MM.1S (cell line): ENCODE measurements at regions not wholly inside any gene's neighbourhood (a gene's known extent, or its start where the extent isn't known, plus 50 kb on each side); places are given as distances from the start of the nearest gene placed in this dataset.

Experiments
- DNase-seq: peaks from one replicate; pipeline ENCODE4 v3.0.0-alpha.2; 2015
- H2AFZ ChIP-seq: fragments of 300-600 bp; sonication (generic); 2 replicates; pipeline ENCODE4 v1.6.0; 2016; ENCODE audit warnings: antibody characterized with exemption, low read length
- H3F3A ChIP-seq: fragments of 300-600 bp; sonication (generic); 2 replicates; pipeline ENCODE4 v1.6.1; 2016; ENCODE audit warnings: mild to moderate bottlenecking, antibody characterized with exemption, low read length, moderate library complexity, mixed read lengths; ENCODE audit not compliant: insufficient read depth
- H3K27ac ChIP-seq: fragments of 300-600 bp; sonication (generic); 2 replicates; pipeline ENCODE4 v1.5.1; 2016; ENCODE audit warnings: mild to moderate bottlenecking, low read length
- H3K27me3 ChIP-seq: fragments of 300-600 bp; sonication (generic); replicated peaks from 2 replicates; pipeline ENCODE4 v1.6.0; 2016; ENCODE audit warnings: low read length; ENCODE audit not compliant: insufficient read depth
- H3K36me3 ChIP-seq: fragments of 300-600 bp; sonication (generic); replicated peaks from 2 replicates; pipeline ENCODE4 v1.6.1; 2016; ENCODE audit warnings: mild to moderate bottlenecking, low read length, mixed read lengths; ENCODE audit not compliant: insufficient read depth
- H3K4me1 ChIP-seq: fragments of 300-600 bp; sonication (generic); 2 replicates; pipeline ENCODE4 v1.6.1; 2016; ENCODE audit warnings: low read length, mixed read lengths
- H3K4me2 ChIP-seq: fragments of 300-600 bp; sonication (generic); 2 replicates; pipeline ENCODE4 v1.6.0; 2016; ENCODE audit warnings: low read depth, low read length
- H3K4me3 ChIP-seq: fragments of 300-600 bp; sonication (generic); 2 replicates; pipeline ENCODE4 v1.5.1; 2016; ENCODE audit warnings: low read length, mixed read lengths
- H3K79me2 ChIP-seq: fragments of 300-600 bp; sonication (generic); 2 replicates; pipeline ENCODE4 v1.6.1; 2016; ENCODE audit warnings: mixed run types, low read length, mixed read lengths
- H3K9ac ChIP-seq: fragments of 300-600 bp; sonication (generic); 2 replicates; pipeline ENCODE4 v1.6.1; 2016; ENCODE audit warnings: low read length, mixed read lengths
- H3K9me2 ChIP-seq: fragments of 300-600 bp; sonication (generic); replicated peaks from 2 replicates; pipeline ENCODE4 v1.6.1; 2016; ENCODE audit warnings: mild to moderate bottlenecking, low read length, mixed read lengths; ENCODE audit not compliant: insufficient read depth
- H3K9me3 ChIP-seq: fragments of 300-600 bp; sonication (generic); replicated peaks from 2 replicates; pipeline ENCODE4 v1.6.1; 2016; ENCODE audit warnings: mild to moderate bottlenecking, low read length, mixed read lengths; ENCODE audit not compliant: insufficient read depth
- H4K20me1 ChIP-seq: fragments of 300-600 bp; sonication (generic); 2 replicates; pipeline ENCODE4 v1.6.1; 2016; ENCODE audit warnings: mild to moderate bottlenecking, low read length, moderate library complexity, mixed read lengths; ENCODE audit not compliant: insufficient read depth
- EZH2 ChIP-seq: fragments of 300-600 bp; sonication (generic); optimal IDR thresholded peaks from 2 replicates; pipeline ENCODE3; 2017; ENCODE audit warnings: low read depth, mild to moderate bottlenecking, antibody characterized with exemption, low read length, mixed read lengths
- EZH2phosphoT487 ChIP-seq: fragments of 300-600 bp; sonication (generic); IDR thresholded peaks from 2 replicates; pipeline ENCODE4 v1.6.1; 2018; ENCODE audit warnings: antibody characterized with exemption, low read length
- TF ChIP-seq, protein P1 (sequence below): fragments of 300-600 bp; sonication (generic); IDR thresholded peaks from 2 replicates; pipeline ENCODE4 v1.5.1; 2016; ENCODE audit warnings: antibody characterized with exemption, low read length, mixed read lengths

- H2AFZ ChIP-seq = no peak overlapping the region
Observed at GRCh38 chr4:132317923-132318322, 831.2 kb upstream of the PCDH10 start.

GRCh38 chr4:132328761-132329160, 820.3 kb upstream of the PCDH10 start:
- Histone ChIP-seq H3K9ac (no peak overlapping the region), H3K9me2 (no peaks in the 10 kb centered on the region), H3K4me3 (no peak overlapping the region), H3K9me3 (no peaks in the 10 kb centered on the region), H3K4me1 (peaks cover 16% of the 10 kb centered on the region), H3K79me2 (no peaks in the 10 kb centered on the region; the same call in 1 of the 2 replicates), H3K27ac (no peak overlapping the region), H3K4me2 (no peak overlapping the region), H3F3A (no peaks in the 10 kb centered on the region), H3K36me3 (no peaks in the 10 kb centered on the region), H2AFZ (no peak overlapping the region), H4K20me1 (no peaks in the 10 kb centered on the region), H3K27me3 (no peaks in the 10 kb centered on the region)
- DNase-seq = no peak
- TF ChIP-seq, protein P1, sequence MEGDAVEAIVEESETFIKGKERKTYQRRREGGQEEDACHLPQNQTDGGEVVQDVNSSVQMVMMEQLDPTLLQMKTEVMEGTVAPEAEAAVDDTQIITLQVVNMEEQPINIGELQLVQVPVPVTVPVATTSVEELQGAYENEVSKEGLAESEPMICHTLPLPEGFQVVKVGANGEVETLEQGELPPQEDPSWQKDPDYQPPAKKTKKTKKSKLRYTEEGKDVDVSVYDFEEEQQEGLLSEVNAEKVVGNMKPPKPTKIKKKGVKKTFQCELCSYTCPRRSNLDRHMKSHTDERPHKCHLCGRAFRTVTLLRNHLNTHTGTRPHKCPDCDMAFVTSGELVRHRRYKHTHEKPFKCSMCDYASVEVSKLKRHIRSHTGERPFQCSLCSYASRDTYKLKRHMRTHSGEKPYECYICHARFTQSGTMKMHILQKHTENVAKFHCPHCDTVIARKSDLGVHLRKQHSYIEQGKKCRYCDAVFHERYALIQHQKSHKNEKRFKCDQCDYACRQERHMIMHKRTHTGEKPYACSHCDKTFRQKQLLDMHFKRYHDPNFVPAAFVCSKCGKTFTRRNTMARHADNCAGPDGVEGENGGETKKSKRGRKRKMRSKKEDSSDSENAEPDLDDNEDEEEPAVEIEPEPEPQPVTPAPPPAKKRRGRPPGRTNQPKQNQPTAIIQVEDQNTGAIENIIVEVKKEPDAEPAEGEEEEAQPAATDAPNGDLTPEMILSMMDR = no peak
- TF ChIP-seq EZH2 (no peak), EZH2phosphoT487 (no peak)

More at GRCh38 chr4:132317923-132318322, 831.2 kb upstream of the PCDH10 start:
- Histone ChIP-seq H3K27ac (no peak overlapping the region), H3K36me3 (no peaks in the 10 kb centered on the region), H3F3A (no peaks in the 10 kb centered on the region), H3K9me2 (no peaks in the 10 kb centered on the region), H3K9me3 (no peaks in the 10 kb centered on the region), H3K4me2 (no peak overlapping the region), H3K4me3 (no peak overlapping the region), H4K20me1 (no peaks in the 10 kb centered on the region), H3K79me2 (no peaks in the 10 kb centered on the region), H3K4me1 (no peaks in the 10 kb centered on the region), H3K9ac (no peak overlapping the region), H3K27me3 (no peaks in the 10 kb centered on the region)
- TF ChIP-seq EZH2 (no peak), EZH2phosphoT487 (no peak)
- TF ChIP-seq, protein P1 = no peak
- DNase-seq = no peak

DNA sequence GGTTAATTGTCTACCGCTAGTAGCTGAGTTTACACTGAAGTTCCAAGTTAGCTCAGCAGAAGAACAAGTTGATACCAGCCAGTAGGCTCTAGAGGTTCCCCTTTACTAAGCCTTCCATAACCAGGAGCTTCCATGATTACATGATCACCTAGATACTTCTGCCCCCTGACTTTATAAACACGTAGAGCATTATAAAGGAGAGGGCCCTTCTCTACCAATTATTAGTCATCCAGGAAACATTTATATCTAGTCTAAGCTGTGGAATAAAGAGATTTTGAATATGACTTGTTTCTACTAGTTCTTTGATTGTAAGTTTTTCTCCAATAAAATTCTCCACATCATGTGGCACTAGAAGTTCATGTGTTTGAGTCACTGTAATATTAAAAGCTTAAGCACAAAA, 818.1 kb upstream of the PCDH10 start:
- Histone ChIP-seq H3K9me3 (no peaks in the 10 kb centered on the region), H3K27ac (no peak overlapping the region), H3K36me3 (no peaks in the 10 kb centered on the region), H3K9me2 (no peaks in the 10 kb centered on the region), H3K79me2 (no peaks in the 10 kb centered on the region; the same call in 1 of the 2 replicates), H2AFZ (no peak overlapping the region), H3K27me3 (no peaks in the 10 kb centered on the region), H3K4me2 (no peak overlapping the region), H3K4me1 (peaks cover 28% of the 10 kb centered on the region), H3K4me3 (no peak overlapping the region), H3F3A (no peaks in the 10 kb centered on the region), H3K9ac (no peak overlapping the region), H4K20me1 (no peaks in the 10 kb centered on the region)
- DNase-seq = no peak
- TF ChIP-seq, protein P1 = no peak
- TF ChIP-seq EZH2phosphoT487 = no peak
- TF ChIP-seq EZH2 = no peak
